ENCODE measurements at regions not wholly inside any gene's neighbourhood (a gene's known extent, or its start where the extent isn't known, plus 50 kb on each side); places are given as distances from the start of the nearest gene placed in this dataset.
"Not testable (repeated sequence)": the region's sequence is repeated elsewhere in the genome, so short reads cannot be mapped to it uniquely, and the experiment has no call there.

- DNase-seq = no peak
These were observed 124.9 kb downstream of the METRNL start for GRCh38 chr17:83204230-83204725.

GRCh38 chr17:83204736-83205386 is 125.5 kb downstream of the METRNL start:
- DNase-seq = peak; percentile 3

GRCh38 chr17:83205387-83206035 is 126.1 kb downstream of the METRNL start:
- DNase-seq = peak; percentile 61

- not testable (repeated sequence) for DNase-seq
These were observed 126.6 kb downstream of the METRNL start for GRCh38 chr17:83206036-83206394.

- DNase-seq = peak; percentile 8
These were observed 127.6 kb downstream of the METRNL start for GRCh38 chr17:83206819-83207588.

GRCh38 chr17:83247001-83247400 is 167.6 kb downstream of the METRNL start:
- not testable (repeated sequence) for DNase-seq

Measured in activated naive CD4-positive, alpha-beta T cell treated with anti-CD3 and anti-CD28 coated beads, Interleukin-2, amount 50 U/mL, for 16 hours (primary cell).